HUES48 (cell line): ENCODE measurements at regions not wholly inside any gene's neighbourhood (a gene's known extent, or its start where the extent isn't known, plus 50 kb on each side); places are given as distances from the start of the nearest gene placed in this dataset.
A peak's percentile ranks its signal among the peaks of the same experiment; 100 is the strongest.

Experiments
- H3K27ac ChIP-seq: one replicate; pipeline ENCODE4 v1.7.0; 2013; ENCODE audit warnings: low read depth, low read length, inconsistent platforms
- H3K27me3 ChIP-seq: 2 replicates; pipeline ENCODE4 v1.6.1; 2013; ENCODE audit warnings: mild to moderate bottlenecking, low read length; ENCODE audit not compliant: control insufficient read depth, insufficient read depth
- H3K36me3 ChIP-seq: 2 replicates; pipeline ENCODE4 v1.6.1; 2013; ENCODE audit warnings: low read length; ENCODE audit not compliant: control insufficient read depth, insufficient read depth
- H3K4me1 ChIP-seq: 2 replicates; pipeline ENCODE4 v1.6.1; 2013; ENCODE audit warnings: mild to moderate bottlenecking, low read length; ENCODE audit not compliant: control insufficient read depth, insufficient read depth
- H3K4me3 ChIP-seq: 2 replicates; pipeline ENCODE4 v1.5.1; 2013; ENCODE audit warnings: mild to moderate bottlenecking, low read depth, low read length
- H3K9ac ChIP-seq: 2 replicates; pipeline ENCODE4 v1.6.1; 2013; ENCODE audit warnings: mild to moderate bottlenecking, low read depth, low read length, moderate library complexity
- H3K9me3 ChIP-seq: 2 replicates; pipeline ENCODE4 v1.6.1; 2013; ENCODE audit warnings: low read length; ENCODE audit not compliant: control insufficient read depth, insufficient read depth

DNA sequence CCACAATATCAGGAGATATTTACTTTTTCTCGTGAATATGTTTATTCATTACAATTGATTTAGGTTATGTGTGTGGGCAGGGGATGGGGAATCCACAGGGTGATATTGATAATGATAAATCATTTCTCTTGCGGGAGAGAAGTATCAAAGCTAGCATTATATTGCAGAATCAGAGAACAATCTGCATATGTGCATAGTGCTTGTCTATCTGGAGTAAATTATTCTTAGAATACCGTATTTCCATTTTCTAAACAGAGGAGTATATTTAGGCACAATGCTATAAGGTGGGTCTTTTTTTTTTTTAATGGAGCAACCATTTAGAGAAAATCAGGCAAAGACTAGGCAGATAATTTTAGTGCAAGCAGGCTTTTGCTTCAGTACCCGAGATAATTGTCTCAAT, 166.0 kb upstream of the ARX start:
- no peaks in the 10 kb centered on the region for H3K36me3 ChIP-seq
- H3K27ac ChIP-seq = no peak overlapping the region
- no peaks in the 10 kb centered on the region for H3K9me3 ChIP-seq
- no peak overlapping the region for H3K9ac ChIP-seq
- H3K4me1 ChIP-seq = peaks cover 34% of the 10 kb centered on the region
- H3K27me3 ChIP-seq = peaks cover under 1% of the 10 kb centered on the region; the same call in 1 of the 2 replicates
- H3K4me3 ChIP-seq = no peak overlapping the region

DNA sequence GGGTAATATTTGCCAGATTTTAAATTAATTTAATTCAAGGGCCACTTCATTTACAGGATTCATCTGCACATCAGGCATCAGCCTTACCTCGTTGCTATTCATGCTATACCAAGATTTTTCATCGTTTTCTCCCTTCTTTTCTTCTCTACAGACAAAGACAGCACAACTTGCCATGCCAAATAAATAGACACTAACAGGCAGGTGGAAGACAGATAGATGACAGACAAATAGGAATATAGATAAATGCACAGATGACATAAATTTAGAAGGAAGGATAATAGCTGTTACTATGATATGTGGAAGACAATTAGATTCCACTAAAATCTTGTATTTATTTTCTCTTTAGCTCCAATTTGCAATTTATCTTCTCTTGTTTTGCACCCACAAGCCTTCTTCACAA, 164.5 kb upstream of the ARX start:
- no peak overlapping the region for H3K9ac ChIP-seq
- H3K4me3 ChIP-seq = no peak overlapping the region
- H3K27me3 ChIP-seq = peaks cover 2% of the 10 kb centered on the region; the same call in 1 of the 2 replicates
- H3K4me1 ChIP-seq = peaks cover 48% of the 10 kb centered on the region
- H3K36me3 ChIP-seq = no peaks in the 10 kb centered on the region
- H3K9me3 ChIP-seq = no peaks in the 10 kb centered on the region
- H3K27ac ChIP-seq = no peak overlapping the region

DNA sequence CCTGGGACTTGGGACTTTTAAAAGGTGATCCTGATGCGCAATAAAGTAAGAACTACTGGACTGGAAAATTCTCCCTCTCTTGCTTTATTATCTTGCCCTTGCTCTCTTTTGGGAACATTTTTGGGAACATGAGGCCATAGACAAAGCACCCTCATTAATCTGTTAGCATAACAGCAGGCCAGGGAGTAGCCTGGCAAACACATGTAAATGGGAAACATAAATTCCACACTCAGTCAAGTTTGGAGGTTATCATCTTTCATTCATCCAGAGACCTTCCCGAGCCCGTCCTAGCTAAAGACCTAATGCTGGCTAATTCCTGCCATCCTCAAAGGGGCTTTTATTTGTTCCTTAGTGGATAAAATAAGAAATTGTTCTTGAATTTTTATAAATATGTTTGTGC, 162.8 kb upstream of the ARX start:
- peak overlapping the region; percentile 29 for H3K27ac ChIP-seq

DNA sequence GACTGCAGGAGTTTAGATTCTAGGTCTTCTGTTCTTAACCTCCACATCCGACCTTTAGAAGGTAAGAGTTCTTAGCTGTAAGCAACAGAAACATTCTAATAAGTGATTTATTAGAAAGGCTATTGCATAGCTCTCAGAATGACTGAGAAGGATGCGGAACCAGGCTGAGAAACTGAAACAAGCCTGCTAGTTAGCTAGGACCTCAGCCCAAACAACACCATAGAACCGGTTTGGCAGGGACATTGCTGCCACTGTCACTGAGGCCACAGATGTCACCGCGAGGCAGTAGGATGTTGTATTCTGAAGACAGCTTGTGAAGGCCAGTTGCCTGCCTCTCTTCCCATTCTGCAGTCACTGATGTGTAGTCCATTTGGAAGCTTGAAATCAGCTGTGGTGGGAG, 160.0 kb upstream of the ARX start:
- no peaks in the 10 kb centered on the region for H3K36me3 ChIP-seq
- H3K9me3 ChIP-seq = no peaks in the 10 kb centered on the region
- H3K4me1 ChIP-seq = peaks cover 56% of the 10 kb centered on the region
- H3K27ac ChIP-seq = no peak overlapping the region
- no peak overlapping the region for H3K4me3 ChIP-seq
- peaks cover 4% of the 10 kb centered on the region; the same call in 1 of the 2 replicates for H3K27me3 ChIP-seq
- H3K9ac ChIP-seq = no peak overlapping the region

More for the DNA sequence above, 162.8 kb upstream of the ARX start:
- Histone ChIP-seq H3K4me1 (peaks cover 56% of the 10 kb centered on the region), H3K36me3 (no peaks in the 10 kb centered on the region), H3K4me3 (no peak overlapping the region; the same call in 1 of the 2 replicates), H3K9ac (no peak overlapping the region), H3K27me3 (peaks cover 3% of the 10 kb centered on the region; the same call in 1 of the 2 replicates), H3K9me3 (no peaks in the 10 kb centered on the region)

DNA sequence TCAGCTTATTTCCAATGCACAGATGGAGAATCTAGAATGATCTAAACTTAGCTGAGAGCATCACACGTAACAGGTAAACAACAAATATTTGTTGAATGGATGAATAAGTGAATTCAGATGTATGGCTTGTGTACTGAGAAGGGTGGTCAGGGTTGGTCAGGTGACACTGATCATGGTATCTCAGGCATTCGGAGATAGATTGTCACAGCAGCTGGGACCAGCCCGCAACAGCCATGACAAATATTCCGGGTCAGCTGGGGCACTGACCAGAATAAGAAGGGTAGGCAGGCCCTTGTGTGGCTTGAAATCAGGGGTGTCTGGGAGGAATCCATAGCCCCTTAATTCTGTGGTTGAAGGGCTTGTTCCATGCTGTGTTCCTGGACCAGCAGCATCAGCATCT, 159.4 kb upstream of the ARX start:
- Histone ChIP-seq H3K9me3 (no peaks in the 10 kb centered on the region), H3K9ac (no peak overlapping the region), H3K36me3 (no peaks in the 10 kb centered on the region), H3K4me1 (peaks cover 52% of the 10 kb centered on the region), H3K27ac (no peak overlapping the region), H3K4me3 (no peak overlapping the region), H3K27me3 (peaks cover 4% of the 10 kb centered on the region; the same call in 1 of the 2 replicates)

DNA sequence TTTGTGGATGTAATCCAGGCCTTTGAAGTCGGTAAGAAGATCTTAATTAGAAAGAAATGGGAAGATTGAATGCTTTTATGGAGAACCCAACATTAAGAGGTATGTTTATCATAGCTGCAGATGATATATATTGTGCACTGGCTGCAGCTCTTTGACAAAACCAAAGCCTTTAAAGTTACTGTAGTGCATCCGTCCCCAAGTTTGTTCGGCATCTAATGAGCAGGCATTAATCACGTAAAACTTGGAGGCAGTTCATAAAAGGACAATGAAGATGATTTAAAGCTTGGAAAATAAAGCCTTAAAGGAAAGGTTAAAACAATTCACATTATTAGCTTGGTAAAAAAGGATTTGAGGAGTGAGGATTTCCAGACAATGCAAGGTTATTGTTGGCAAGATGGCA, 150.8 kb upstream of the ARX start:
- H3K4me3 ChIP-seq = no peak overlapping the region
- H3K27me3 ChIP-seq = no peaks in the 10 kb centered on the region; the same call in 1 of the 2 replicates
- no peaks in the 10 kb centered on the region for H3K4me1 ChIP-seq
- H3K9ac ChIP-seq = no peak overlapping the region
- H3K36me3 ChIP-seq = no peaks in the 10 kb centered on the region
- no peaks in the 10 kb centered on the region for H3K9me3 ChIP-seq
- H3K27ac ChIP-seq = no peak overlapping the region

DNA sequence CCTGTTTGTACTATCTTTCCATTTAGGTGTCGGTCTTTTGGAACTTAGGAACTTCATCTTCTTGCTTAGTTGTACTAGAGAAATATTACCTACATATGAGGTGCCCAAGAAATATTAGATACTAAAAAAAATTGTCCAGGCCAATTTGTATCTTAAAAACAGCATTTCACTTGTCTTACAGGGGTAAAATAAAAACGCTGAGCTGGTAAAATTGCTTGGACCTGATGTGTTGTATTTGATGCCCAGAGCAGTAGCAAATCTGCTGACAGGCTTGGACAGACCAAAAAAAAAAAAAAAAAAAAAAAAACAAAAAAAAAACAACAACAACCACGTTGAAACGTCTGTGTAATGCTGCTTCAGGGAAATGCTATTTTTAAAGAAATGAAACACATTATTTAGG, 150.4 kb upstream of the ARX start:
- no peaks in the 10 kb centered on the region for H3K27me3 ChIP-seq
- H3K4me3 ChIP-seq = no peak overlapping the region
- H3K27ac ChIP-seq = no peak overlapping the region
- H3K4me1 ChIP-seq = no peaks in the 10 kb centered on the region
- no peaks in the 10 kb centered on the region for H3K9me3 ChIP-seq
- no peak overlapping the region for H3K9ac ChIP-seq
- H3K36me3 ChIP-seq = no peaks in the 10 kb centered on the region

DNA sequence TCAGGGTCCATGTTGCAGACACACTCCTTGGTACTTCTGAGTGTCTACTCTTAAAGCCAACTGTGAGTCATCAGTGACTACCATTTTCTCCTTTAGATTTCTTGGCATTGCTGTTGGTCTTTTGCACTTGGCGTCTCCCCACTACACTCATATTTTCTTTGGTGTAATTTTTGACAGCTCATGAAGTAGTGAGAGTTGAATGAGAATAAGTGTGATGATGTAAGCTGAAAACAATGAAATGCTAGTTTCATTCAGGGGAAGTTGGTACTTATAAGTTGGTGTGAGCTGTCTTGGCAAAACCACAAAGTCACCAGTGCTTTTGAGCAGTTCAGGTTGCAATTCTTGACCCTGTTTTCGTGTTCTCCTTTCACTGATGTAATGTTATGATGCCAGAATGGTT, 142.9 kb upstream of the ARX start:
- H3K4me3 ChIP-seq = no peak overlapping the region
- H3K9ac ChIP-seq = no peak overlapping the region
- H3K4me1 ChIP-seq = peaks cover 5% of the 10 kb centered on the region
- H3K27me3 ChIP-seq = no peaks in the 10 kb centered on the region
- no peaks in the 10 kb centered on the region for H3K9me3 ChIP-seq
- H3K27ac ChIP-seq = no peak overlapping the region
- no peaks in the 10 kb centered on the region for H3K36me3 ChIP-seq

DNA sequence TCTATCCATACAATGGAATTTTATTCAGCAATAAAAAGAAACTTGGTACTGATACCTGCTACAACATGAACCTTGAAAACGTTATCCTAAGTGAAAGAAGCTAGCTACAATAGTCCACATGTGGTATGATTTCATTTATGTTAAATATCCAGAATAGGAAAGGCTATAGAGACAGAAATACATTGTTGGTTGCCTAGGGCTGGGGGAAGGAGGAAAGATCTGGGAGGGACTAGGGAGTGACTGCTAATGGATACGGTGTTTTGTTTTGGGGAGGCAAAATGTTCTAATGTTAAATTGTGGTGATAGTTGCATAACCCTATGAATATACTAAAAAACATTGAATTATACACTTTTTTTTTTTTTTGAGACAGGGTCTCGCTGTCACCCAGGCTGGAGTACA, 141.1 kb upstream of the ARX start:
- no peak overlapping the region for H3K4me3 ChIP-seq
- no peak overlapping the region for H3K9ac ChIP-seq
- no peak overlapping the region for H3K27ac ChIP-seq
- peaks cover 5% of the 10 kb centered on the region for H3K4me1 ChIP-seq
- H3K9me3 ChIP-seq = no peaks in the 10 kb centered on the region
- no peaks in the 10 kb centered on the region for H3K27me3 ChIP-seq
- no peaks in the 10 kb centered on the region for H3K36me3 ChIP-seq

DNA sequence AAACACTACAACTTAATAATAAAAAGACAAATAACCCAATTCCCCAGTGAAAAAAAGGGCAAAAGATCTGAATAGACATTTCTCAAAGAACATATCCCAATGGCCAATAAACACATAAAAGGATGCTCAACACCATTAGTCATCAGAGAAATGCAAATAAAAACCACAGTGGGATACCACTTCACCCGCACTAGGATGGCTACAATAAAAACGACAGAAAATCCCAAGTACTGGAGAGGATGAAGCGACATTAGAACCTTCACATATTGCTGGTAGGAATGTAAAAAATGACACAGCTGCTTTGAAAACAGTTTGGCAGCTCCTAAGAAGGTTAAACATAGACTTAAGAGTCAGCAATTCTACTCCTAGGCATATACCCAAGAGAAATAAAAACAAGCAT, 140.6 kb upstream of the ARX start:
- no peaks in the 10 kb centered on the region for H3K9me3 ChIP-seq
- no peak overlapping the region for H3K27ac ChIP-seq
- peaks cover 5% of the 10 kb centered on the region for H3K4me1 ChIP-seq
- no peaks in the 10 kb centered on the region for H3K36me3 ChIP-seq
- H3K27me3 ChIP-seq = no peaks in the 10 kb centered on the region
- H3K4me3 ChIP-seq = no peak overlapping the region
- no peak overlapping the region for H3K9ac ChIP-seq

DNA sequence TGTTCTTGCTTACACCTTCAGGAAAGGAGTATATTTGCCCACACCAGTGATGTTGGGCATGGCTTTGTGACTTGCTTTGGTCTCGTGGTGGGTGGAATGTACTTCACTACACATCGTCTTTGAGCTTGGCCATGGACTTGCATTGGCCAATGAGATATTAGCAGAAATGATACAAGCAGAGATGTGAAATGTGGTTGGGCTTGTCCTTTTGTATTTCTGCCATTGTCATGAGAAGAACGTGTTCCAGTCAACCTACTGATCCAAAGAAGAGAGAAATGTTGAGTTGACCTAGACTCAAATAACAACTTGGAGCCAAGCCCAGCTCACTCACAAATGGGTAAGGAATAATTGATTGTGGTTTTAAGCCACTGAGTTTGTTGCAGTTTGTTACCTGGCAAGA, 138.4 kb upstream of the ARX start:
- H3K27me3 ChIP-seq = no peaks in the 10 kb centered on the region
- H3K27ac ChIP-seq = no peak overlapping the region
- no peak overlapping the region for H3K9ac ChIP-seq
- H3K4me3 ChIP-seq = no peak overlapping the region
- H3K4me1 ChIP-seq = peaks cover 5% of the 10 kb centered on the region
- no peaks in the 10 kb centered on the region for H3K9me3 ChIP-seq
- no peaks in the 10 kb centered on the region for H3K36me3 ChIP-seq

DNA sequence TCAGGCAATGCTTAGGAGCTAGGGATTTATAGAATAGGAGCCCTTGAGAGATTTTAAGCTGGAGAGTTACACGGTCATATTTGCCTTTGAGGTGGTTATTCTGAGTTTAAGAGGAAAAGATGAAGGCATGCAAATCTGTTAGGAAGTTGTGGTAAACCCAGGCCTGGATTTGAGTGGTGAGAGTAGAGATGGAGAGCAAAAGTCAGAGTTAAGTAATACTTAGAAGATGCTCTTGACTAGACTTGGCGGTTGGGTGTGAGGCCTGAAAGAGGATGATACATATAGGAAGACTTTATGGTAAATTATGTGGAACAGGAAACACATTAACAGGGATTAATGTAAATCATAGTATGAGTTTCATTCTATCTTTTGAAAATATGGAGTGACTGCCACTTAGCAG, 136.0 kb upstream of the ARX start:
- Histone ChIP-seq H3K27me3 (no peaks in the 10 kb centered on the region), H3K4me3 (no peak overlapping the region), H3K9me3 (no peaks in the 10 kb centered on the region), H3K27ac (no peak overlapping the region), H3K9ac (no peak overlapping the region), H3K36me3 (no peaks in the 10 kb centered on the region), H3K4me1 (peaks cover 5% of the 10 kb centered on the region)
